ENCODE measurements at regions not wholly inside any gene's neighbourhood (a gene's known extent, or its start where the extent isn't known, plus 50 kb on each side); places are given as distances from the start of the nearest gene placed in this dataset.

DNA sequence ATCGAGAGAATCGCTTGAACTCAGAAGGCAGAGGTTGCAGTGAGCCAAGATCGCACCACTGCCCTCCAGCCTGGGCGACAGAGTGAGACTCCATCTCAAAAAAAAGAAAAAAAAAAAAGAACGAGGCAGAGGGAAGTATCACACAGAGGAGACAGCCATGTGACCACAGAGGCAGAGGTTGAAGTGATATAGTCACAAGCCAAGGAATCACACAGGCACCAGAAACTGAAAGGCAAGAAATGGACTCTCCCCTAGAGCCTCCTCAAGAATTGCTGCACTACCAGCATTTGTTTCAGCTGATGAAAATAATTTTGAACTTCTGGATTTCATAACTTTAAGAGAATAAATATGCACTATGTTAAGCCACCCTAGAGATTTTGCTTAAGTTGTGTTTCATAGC is 459.6 kb downstream of the PTPRC start:
- TF ChIP-seq, protein P1, sequence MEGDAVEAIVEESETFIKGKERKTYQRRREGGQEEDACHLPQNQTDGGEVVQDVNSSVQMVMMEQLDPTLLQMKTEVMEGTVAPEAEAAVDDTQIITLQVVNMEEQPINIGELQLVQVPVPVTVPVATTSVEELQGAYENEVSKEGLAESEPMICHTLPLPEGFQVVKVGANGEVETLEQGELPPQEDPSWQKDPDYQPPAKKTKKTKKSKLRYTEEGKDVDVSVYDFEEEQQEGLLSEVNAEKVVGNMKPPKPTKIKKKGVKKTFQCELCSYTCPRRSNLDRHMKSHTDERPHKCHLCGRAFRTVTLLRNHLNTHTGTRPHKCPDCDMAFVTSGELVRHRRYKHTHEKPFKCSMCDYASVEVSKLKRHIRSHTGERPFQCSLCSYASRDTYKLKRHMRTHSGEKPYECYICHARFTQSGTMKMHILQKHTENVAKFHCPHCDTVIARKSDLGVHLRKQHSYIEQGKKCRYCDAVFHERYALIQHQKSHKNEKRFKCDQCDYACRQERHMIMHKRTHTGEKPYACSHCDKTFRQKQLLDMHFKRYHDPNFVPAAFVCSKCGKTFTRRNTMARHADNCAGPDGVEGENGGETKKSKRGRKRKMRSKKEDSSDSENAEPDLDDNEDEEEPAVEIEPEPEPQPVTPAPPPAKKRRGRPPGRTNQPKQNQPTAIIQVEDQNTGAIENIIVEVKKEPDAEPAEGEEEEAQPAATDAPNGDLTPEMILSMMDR (conservative IDR thresholded peaks at IDR 0.05), result no peak
- H3K27ac ChIP-seq, result no peak overlapping the region

DNA sequence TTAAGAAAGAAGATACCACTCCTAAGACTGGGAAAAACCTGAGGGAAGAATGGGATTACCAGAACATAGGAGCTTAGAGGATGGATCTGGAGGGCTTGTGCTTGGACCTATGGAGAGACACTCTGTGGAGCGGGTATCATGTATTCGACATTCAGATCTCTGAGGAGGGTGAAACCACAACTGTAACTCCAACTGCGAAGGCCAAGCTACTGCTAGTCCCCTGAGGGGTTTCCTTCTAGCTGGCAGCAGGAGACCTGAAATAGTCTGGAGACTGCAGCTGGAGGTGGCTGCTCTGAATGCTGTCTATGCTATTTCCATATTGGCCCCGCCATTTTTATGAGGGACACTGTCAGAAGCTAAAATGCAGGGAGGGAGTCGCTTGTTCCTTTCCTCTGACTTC is 462.3 kb downstream of the PTPRC start:
- TF ChIP-seq, protein P1 (conservative IDR thresholded peaks at IDR 0.05), result no peak
- H3K27ac ChIP-seq, result no peak overlapping the region

DNA sequence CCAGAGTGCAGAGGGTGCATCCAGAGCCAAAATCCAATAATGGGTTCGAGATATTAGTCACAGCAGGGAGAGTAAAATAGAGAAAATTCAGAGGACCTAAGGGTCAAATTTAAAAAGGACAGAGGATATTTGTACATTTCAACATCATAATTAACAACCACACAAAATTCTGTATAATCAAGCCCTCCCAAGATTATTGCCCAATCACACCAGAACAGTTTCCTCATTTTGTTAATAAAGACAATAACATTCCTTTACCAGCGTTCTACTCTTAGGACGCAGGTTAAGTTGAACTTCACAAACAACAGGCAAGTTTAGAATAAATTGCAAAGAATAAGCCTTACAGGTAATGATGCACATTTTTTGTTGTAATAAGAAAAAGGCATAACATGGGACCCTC is 462.8 kb downstream of the PTPRC start:
- TF ChIP-seq, protein P1 (conservative IDR thresholded peaks at IDR 0.05), result no peak
- H3K27ac ChIP-seq, result no peak overlapping the region

DNA sequence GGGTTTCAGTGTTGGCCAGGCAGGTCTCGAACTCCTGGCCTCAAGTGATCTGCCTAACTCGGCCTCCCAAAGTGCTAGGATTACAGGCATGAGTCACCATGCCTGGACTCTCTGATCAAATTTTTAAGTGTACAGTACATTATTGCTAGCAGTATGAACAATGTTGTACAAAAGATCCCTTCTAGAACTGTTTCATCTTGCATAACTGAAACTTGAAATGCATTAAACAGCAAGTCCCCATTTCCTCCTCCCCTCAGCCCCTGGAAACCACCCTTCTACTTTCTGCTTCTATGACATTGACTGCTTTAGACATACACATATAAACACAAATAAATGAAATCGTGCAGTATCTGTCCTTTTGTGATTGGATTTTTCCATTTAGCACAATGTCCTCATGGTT is 463.4 kb downstream of the PTPRC start:
- no peak overlapping the region for H3K27ac ChIP-seq
- TF ChIP-seq, protein P1 (conservative IDR thresholded peaks at IDR 0.05), result no peak

DNA sequence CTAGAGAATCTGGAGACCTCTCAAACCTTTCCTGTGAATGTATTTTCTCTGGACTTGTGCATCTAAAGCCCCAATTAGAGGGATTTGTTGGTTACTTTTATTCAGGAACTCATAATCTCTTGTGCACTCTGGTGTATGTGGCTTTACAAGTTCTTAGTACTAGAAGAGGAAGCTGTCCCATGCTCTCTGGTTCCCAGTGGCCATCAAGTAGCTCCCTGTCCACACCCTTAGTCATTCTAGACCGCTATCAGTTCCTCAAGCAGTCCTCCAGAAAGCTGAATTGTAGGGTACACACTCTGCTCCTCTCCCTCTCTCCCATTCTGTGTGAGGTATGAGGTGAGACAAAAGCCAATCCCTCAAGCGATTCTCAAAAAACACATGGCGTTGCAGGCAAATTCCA is 470.3 kb downstream of the PTPRC start:
- TF ChIP-seq, protein P1 (conservative IDR thresholded peaks at IDR 0.05), result no peak
- no peak overlapping the region for H3K27ac ChIP-seq

DNA sequence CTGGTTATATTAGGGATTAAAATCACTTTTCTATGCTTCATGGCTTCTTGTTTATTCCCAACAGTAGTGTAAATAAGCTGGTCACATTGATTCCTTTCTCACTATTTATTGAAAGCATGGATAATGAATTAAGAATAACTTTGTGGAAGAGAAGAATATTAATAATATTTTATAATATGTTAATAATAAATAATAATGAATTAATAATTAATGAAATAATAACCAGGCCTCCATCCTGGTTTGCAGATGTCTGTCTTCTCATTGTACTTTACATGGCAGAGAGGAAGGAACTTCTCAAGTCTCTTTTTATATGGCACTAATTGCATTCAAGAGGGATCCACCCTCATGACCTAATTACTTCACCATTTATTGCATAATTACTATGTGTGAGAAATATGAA is 473.5 kb downstream of the PTPRC start:
- TF ChIP-seq, protein P1 (conservative IDR thresholded peaks at IDR 0.05), result no peak
- no peak overlapping the region for H3K27ac ChIP-seq

DNA sequence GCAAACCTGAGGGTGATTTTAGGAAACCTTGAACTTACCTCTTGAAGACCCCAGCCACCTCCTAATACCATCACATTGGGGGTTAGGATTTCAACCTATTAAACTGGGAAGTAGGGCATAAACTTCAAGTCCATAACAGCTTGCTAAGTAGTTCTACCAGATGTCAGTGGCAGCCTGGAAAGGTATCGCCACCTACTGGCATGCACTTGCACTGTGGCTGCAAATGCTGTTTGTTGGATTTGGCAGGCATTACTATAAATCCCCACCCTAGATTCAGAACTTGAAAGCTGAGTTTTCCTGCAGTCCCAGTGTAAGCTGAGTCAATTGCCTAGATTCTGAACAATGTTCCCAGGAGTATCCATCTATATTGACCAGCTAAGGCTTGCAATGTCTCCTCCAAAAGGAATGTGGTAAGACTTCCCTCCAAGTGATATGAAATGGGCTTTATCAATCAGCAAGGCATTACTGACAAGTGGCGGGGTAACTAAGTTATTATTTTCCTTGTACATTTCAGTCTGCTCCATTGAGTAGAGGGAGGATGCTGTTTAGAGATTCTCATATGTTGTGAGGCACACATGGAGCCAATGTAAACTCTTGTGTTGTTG is 474.5 kb downstream of the PTPRC start:
- H3K27ac ChIP-seq, result no peak overlapping the region
- TF ChIP-seq, protein P1 (conservative IDR thresholded peaks at IDR 0.05), result peak; percentile 87

All from VCaP (cell line).